NCI-H1694 treated with DMSO at 0.1 percent for 48 hours (cell line): ENCODE measurements at regions not wholly inside any gene's neighbourhood (a gene's known extent, or its start where the extent isn't known, plus 50 kb on each side); places are given as distances from the start of the nearest gene placed in this dataset.
"Not testable (repeated sequence)": the region's sequence is repeated elsewhere in the genome, so short reads cannot be mapped to it uniquely, and the experiment has no call there.

Source experiments
- DNase-seq: peaks from one replicate; lab custom pipeline; 2025; lab: John Stamatoyannopoulos, UW

- no peak for DNase-seq
Measured at GRCh38 chr14:105694961-105695360, 168.6 kb downstream of the TMEM121 start.

DNA sequence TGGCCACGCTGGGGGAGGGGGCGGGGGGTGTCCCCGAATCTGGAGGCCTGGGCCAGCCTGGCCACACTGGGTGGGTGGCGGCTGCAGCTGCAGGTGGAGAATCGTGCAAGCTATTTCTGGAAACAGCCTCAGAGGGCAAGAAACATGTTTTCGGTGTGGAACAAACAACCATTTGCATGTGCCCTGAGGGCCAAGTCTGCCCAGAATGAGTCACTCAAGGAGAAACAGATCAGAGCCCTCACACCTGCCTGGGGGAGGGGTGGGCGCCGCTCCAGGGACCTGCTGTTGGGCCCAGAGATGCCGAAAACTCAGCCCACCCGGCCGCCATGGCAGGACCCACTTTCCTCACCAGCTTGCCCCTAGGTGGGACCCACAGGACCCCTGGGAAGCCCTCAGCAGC lies 170.0 kb downstream of the TMEM121 start:
- not testable (repeated sequence) for DNase-seq

DNA sequence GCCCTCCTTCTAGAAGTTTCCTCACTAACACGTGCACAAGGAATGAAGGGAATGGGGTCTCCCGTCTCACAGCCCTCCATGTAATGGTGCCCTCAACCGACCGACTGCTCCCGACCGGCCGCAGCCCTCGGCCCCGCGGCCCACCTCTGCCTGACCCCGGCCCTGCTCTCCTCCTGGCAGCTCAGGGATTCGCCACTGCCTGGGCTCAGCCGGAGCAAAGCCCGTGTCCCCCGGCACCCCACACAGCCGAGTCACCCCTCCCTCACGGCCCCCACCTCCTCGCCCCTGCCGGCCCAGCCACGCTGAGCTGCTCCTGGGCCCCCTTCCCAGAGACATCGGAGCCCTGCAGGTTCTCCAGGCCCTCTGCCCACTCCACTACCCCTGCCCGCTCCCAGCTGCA lies 171.0 kb downstream of the TMEM121 start:
- DNase-seq: not testable (repeated sequence)

GRCh38 chr14:105697955-105698354 lies 171.6 kb downstream of the TMEM121 start:
- DNase-seq: not testable (repeated sequence)

DNA sequence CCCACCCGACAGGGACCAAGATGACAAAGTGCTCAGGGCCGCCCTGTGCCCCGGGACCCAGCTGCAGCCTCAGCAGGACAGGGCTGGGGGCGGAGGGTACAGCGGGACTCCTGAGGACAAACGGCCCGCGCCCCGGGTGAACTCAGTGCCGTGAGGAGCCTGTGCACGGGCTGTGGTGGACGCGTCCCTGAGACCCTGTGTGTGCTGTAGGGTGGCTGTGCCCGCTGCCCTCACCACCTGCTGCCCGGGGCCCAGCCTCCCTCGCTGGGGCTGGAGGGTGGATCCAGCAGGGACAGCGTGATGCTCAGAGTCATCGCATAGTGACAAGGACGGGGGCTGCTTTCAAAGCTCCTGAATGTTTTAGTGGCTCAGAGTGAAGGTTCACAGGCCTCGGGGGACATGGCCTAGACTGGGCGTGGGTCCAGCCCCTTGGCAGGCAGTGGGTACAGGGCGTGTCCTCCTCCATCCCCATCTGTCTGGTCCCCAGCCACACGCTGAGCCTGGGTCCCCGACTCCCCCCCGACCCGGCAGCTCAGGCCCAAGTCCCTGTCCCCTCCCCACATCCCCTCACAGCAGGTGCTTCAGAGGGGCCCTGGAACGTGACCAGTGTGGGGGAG lies 172.7 kb downstream of the TMEM121 start:
- not testable (repeated sequence) for DNase-seq

DNA sequence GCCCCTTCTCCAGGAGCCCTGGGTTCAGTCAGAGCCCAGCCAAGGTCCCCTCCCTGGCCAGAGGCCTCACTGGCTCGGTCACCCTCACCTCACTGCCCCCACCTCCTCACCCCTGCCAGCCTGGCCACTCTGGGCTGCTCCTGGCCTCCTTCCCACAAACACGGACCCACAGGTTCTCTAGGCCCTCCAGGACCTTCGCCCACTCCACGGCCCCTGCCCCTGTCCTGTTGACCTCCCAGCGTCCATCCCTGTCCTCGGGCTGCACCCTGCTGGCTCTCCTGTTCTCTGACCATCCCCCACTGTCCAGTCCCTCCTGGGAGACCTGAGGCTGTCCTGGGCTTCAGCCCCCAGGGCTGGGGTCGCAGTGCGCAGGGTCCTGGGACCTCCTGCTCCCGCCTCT lies 173.3 kb downstream of the TMEM121 start:
- DNase-seq: not testable (repeated sequence)

DNA sequence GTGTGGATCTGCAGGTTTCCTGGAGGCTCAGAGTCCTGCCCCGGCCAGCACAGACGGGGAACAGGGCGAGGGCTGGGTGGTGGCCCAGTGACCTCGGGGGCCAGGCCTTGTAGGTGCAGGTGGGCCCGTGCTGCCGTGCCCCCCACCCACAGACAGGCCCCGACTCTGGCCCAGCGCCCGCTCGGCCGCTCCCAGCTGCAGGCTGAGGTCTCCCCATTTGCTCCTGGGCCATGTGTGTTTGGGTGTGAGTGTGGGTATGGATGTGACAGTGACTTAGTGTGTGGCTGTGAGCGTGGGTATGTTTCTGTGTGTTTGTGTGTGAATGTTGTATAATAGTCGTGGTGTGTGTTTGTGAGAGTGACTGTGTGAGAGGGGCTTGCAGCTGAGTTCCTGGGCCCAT lies 173.8 kb downstream of the TMEM121 start:
- not testable (repeated sequence) for DNase-seq

DNA sequence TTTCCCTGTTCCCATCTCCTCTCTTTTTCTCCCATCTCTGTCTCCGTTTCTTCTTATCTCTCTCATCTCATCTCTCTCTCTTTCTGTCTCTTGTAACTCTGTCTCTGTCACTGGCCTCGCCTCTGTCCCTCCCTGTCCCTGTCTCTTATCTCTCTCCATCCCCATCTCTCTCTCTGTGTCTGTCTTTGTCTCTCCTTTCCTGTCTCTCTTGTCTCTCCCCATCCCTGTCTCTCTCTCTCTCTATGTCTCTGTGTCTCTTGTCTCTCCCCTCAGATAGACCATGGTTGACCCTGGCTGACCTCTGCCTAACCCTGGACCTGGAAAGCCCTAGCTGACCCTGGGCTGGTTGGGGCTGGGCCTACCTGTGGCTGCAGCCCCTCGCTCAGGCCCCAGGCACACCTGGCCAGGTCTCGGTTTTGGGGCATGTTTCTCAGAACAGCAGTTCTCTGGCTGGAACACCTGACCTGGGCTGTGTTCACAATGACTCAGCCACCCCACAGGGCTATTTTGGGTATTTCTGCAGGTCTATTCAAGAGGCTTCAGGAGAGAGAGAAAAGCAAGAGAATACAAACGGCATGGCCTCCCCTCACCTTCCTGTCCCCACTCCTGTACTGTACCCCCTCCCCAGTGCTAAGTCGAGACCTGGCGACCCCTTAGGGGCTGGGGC lies 174.4 kb downstream of the TMEM121 start:
- DNase-seq: no peak

DNA sequence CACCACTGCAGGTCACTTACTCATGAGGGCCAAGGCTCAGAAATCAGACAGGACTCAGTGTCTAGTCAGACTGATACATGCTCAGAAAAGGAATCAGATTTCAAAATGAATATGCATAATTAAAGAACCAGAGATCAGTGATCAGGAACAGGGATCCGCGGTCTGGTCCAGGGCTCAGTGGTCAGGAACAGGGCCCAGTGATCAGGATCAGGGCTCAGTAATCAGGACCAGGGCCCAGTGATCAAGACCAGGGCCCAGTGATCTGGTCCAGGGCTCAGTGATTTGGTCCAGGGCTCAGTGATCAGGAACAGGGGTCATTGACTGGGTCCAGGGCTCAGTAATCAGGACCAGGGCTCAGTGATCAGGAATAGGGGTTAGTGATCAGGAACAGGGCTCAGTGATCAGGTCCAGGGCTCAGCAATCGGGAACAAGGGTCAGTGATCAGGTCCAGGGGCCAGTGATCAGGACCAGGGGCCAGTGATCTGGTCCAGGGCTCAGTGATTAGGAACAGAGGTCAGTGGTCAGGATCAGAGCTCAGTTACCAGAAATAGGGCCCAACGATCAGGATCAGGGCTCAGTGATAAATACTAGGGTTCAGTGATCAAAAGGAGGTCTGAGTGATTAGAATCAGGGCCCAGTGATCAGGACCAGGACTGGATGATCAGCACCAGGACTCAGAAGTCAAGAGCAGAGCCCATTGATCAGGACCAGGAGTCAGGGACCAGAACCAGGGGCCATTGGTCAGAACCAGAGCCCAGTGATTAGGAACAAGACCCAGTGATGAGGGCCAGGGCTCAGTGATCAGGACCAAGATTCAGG lies 175.3 kb downstream of the TMEM121 start:
- DNase-seq: no peak

DNA sequence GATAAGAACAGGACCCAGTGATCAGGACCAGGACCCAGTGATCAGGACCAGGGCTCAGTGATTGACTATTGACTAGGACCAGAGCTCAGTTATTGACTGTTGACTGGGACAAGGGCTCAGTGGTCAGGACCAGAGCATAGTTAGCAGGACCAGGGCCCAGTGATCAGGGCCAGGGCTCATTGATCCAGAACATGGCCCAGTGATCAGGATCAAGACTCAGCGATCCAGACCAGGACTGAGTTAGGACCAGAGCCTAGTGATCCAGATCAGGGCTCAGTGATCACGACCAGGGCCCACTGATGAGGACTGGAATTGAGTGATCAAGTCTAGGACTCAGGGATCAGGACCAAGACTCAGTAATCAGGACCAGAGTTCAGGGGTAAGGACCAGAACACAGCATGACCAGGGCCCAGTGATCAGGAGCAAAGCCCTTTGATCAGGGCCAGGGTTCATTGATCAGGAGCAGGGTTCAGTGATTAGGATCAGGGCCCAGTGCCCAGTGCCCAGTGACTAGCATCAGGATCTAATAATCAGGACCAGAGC lies 176.0 kb downstream of the TMEM121 start:
- no peak for DNase-seq

DNA sequence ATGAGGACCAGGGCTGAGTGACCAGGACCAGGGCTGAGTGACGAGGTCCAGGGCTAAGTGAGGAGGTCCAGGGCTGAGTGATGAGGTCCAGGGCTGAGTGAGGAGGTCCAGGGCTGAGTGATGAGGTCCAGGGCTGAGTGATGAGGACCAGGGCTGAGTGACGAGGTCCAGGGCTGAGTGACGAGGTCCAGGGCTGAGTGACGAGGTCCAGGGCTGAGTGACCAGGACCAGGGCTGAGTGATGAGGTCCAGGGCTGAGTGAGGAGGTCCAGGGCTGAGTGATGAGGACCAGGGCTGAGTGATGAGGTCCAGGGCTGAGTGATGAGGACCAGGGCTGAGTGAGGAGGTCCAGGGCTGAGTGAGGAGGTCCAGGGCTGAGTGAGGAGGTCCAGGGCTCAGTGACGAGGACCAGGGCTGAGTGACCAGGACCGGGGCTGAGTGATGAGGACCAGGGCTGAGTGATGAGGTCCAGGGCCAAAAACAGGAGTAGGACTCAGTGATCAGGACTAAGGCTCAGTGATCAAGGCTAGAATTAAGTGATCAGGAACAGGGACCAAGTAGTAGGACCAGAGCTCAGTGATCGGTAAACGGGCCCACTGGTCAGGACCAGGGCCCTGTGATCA lies 176.8 kb downstream of the TMEM121 start:
- not testable (repeated sequence) for DNase-seq

- not testable (repeated sequence) for DNase-seq
Measured at GRCh38 chr14:105704091-105704490, 177.7 kb downstream of the TMEM121 start.

DNA sequence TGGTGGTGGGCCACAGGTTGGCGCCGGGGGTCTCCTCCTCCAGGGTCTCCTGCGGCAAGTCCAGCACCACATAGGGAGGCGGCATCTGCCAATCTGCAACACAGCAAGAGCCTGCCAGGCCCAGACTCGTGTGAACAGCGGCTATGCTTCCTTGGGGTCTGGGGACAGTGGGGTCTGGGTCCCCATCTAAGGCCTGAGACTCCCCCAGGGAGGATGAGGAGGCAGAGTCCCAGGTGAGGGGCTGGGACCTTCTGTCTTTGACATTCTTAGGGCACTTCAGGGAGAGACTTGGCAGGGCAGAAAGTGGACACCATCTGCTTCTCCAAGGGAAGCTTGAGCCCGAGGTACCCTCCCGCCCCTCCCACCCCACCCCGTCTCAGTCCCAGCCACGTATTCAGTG lies 178.1 kb downstream of the TMEM121 start:
- not testable (repeated sequence) for DNase-seq

DNA sequence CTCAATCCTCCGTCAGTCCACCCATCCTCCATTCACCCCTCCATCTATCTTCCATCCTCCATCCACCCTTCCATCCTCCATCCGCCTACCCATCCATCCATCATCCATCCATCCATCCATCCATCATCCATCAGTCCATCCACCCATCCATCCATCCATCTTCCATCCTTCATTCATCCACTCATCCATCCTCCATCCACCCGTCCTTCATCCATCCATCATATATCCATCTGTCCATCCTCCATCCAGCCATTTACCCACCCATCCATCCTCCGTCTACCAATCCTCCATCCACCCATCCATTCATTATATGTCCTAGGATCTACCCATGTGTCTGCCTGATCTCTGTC lies 179.1 kb downstream of the TMEM121 start:
- DNase-seq: not testable (repeated sequence)

DNA sequence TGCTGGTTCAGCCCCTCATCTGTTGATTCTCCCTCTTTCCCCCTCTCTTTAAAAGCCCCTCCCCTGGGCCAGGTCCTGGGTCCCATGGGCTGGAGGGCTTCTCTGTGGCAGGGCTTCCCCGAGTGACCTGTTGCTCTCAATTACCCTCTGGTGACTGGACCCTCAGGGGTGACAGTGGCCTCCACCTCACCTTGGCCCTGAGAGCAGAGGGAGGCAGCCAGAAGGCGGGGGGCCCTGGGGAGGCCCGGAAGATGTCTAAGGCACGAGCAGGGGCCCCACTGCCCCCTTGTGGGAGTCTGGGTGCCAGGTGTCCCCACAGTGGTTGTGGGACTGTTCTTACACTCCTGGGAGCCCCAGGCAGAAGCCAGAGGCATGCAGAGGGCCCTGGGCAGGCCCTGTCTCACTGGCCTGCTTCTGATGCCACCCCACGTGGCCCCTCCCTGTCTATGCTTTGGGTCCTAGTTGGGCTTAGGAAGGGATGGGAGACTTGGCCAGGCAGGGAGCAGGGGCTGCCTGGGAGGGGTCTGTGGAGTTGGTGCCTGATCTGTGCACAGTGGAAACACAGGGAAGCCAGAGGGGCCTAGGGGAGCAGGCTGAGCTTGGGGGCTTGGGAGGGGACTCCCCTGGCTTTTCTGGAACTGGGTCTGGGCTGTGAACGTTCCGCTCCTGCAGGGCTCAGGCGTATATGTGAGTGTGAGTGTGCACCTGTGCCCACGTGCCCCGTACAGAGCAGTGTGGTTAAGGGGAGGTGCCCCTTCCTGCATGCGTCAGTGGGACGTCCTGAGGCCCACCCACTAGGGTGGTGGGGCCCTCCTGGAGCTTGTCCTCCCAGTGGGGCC lies 179.7 kb downstream of the TMEM121 start:
- not testable (repeated sequence) for DNase-seq

GRCh38 chr14:105706701-105707019 lies 180.3 kb downstream of the TMEM121 start:
- DNase-seq: not testable (repeated sequence)

DNA sequence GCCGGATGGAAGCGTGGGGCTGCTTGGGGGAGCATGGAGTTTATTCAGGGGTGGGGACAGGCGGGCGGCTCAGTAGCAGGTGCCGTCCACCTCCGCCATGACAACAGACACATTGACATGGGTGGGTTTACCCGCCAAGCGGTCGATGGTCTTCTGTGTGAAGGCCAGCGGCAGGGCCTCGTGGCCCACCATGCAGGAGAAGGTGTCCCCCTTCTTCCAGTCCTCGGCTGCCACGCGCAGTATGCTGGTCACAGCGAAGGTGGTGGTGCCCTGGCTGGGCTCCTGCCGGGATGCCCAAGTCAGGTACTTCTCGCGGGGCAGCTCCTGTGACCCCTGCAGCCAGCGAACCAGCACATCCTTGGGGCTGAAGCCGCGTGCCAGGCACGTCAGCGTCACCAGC lies 180.7 kb downstream of the TMEM121 start:
- DNase-seq: not testable (repeated sequence)

DNA sequence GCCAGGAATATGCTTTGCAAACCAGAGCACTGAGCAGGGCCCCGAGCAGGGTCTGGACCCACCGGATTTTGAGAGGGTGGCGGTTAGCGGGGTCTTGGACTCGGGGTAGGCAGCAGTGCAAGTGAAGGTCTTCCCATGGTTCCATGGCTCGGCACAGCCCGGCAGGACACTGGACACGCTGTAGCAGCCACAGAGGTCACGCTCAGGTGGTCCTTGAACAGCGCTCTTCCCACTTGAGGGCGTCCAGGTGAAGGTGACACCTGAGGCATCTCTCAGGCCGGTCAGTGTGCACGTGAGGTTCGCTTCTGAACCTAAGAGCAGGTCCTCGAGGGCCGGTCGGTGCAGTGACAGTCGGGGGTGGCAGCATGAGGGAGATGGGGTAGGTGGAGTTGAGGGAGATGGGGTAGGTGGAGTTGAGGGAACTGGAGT lies 181.4 kb downstream of the TMEM121 start:
- not testable (repeated sequence) for DNase-seq

DNA sequence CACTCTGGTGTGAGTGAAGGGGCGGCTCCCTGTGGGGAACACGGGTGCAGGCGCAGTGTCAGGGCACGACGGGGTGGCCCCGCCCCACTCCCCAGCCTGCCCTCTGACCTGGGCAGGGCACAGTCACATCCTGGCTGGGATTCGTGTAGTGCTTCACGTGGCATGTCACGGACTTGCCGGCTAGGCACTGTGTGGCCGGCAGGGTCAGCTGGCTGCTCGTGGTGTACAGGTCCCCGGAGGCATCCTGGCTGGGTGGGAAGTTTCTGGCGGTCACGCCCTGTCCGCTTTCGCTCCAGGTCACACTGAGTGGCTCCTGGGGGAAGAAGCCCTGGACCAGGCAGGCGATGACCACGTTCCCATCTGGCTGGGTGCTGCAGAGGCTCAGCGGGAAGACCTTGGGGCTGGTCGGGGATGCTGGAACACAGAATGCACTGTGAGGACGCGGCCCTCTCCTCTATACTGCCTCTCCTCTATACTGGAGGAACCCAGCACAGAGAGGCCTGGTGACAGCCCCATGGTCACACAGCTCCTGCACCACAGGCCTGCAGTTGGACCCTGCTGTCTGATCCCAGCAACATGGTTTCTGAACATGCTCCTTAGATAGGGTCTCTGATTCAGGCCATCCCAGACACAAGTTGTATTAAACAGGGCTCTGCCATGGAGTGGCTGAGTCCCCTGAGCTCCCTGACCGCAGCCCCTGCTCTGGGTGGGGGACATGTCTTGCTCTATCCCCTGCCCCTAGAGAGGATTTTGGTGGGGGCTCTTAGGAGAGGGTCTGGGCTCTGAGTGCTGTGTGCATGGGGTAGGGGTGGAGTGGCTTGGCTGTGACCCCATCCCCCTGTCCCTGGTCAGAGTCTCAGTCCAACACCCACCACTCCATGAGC lies 182.1 kb downstream of the TMEM121 start:
- DNase-seq: not testable (repeated sequence)
